SU-DHL-6 (cell line): ENCODE measurements at regions not wholly inside any gene's neighbourhood (a gene's known extent, or its start where the extent isn't known, plus 50 kb on each side); places are given as distances from the start of the nearest gene placed in this dataset.

Experiments used
- CTCF ChIP-seq: fragments of 200-600 bp; sonication (generic); IDR thresholded peaks from one replicate; pipeline ENCODE4 v1.5.1; 2017; ENCODE audit warnings: antibody characterized with exemption, mild to moderate bottlenecking, low read length, moderate library complexity; ENCODE audit not compliant: insufficient read depth, poor library complexity, severe bottlenecking
- EZH2phosphoT487 ChIP-seq: fragments of 200-600 bp; sonication (generic), shearing (Covaris generic); conservative IDR thresholded peaks from 2 replicates; pipeline ENCODE4 v1.6.1; 2018; ENCODE audit warnings: mild to moderate bottlenecking, antibody characterized with exemption, low read length, moderate library complexity, mixed read lengths

- no peak for TF ChIP-seq CTCF
- no peak for TF ChIP-seq EZH2phosphoT487
Measured at GRCh38 chr3:83863380-83863779, 1095.4 kb upstream of the CADM2 start.
